GM21723 (cell line): ENCODE measurements at regions not wholly inside any gene's neighbourhood (a gene's known extent, or its start where the extent isn't known, plus 50 kb on each side); places are given as distances from the start of the nearest gene placed in this dataset.

Source experiments
- ATAC-seq: cut with Tn5 transposase; IDR thresholded peaks from one replicate; pipeline ENCODE4 v1.9.1; 2021; ENCODE audit warnings: mild to moderate bottlenecking, moderate library complexity; ENCODE audit not compliant: unreplicated experiment

DNA sequence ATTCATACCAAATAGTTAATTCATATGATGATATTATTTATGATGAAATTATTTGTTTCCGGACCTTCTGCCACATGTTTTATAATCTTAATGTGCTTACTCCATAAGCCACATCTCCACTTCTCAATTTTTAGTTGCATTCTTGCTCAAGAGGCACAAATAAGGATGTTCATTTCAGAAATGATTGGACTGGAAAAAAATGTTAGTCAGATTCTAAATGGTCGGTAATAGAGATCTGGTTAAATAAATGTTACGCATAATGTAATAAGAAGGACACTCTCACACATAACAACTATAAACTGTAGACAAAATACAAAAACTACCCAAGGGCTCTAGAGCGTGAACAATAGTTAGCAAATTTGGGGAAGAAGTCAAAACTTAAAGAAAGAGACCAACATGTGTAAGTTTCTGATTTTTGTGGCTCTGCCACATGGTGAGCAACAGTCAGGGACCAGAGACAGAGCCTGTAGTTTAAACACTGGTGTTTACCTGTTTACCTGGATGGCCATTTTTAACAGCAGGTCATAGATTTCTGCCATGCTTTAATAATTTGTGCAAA, 554.3 kb upstream of the CLINT1 start:
- ATAC-seq, result no peak

DNA sequence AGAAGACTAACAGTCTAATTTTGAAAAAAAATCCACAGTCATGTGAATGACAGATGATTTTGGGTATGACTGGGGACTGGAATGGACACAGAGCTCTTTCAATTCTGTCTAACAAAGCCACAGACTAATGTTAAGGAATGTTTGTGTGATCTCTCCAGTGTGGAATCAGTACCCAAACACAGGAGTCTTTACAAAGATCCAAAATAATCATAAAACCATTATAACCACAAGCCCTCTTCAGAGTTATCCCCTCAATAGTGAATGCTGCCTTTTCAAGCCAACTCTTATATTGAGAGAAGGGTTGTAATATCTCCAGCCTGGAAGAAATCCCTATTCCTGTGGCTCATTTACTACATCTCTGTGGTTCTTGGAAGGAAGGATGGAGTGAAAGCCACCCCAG, 552.0 kb upstream of the CLINT1 start:
- no peak for ATAC-seq

DNA sequence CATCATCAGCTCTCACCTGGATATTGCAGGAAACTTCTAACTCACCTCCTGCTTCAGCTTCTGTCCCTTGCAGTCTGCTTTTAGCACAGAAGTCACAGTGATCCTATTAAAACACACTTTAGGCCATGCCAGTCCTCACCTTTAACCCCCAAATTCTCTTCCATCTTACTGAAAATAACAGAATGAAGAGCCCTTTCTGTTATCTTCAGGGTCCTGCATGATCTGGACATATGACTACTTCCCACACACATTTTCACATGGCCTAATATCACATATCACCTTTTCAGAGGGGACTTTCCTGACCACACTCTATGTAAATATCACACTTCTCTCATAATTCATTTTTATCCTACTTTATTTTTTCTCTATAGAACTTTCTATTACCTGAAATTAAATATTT, 550.6 kb upstream of the CLINT1 start:
- ATAC-seq, result peak; percentile 61

DNA sequence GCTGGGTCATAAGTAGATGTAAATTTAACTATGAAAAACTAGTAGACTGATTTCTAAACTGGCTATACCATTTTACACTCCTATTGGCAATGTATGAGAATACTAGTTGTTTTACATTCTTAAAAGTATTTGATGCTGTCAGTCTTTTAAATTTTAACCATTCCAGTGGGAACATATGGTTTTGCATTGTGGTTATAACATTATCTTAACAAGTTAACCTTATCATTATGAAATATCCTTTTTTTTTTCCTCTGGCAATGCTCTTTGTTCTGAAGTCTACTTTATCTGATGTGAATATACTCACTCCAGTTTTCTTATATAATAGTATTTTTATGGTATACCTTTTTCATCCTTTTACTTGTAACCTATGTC, 548.9 kb upstream of the CLINT1 start:
- ATAC-seq, result no peak

DNA sequence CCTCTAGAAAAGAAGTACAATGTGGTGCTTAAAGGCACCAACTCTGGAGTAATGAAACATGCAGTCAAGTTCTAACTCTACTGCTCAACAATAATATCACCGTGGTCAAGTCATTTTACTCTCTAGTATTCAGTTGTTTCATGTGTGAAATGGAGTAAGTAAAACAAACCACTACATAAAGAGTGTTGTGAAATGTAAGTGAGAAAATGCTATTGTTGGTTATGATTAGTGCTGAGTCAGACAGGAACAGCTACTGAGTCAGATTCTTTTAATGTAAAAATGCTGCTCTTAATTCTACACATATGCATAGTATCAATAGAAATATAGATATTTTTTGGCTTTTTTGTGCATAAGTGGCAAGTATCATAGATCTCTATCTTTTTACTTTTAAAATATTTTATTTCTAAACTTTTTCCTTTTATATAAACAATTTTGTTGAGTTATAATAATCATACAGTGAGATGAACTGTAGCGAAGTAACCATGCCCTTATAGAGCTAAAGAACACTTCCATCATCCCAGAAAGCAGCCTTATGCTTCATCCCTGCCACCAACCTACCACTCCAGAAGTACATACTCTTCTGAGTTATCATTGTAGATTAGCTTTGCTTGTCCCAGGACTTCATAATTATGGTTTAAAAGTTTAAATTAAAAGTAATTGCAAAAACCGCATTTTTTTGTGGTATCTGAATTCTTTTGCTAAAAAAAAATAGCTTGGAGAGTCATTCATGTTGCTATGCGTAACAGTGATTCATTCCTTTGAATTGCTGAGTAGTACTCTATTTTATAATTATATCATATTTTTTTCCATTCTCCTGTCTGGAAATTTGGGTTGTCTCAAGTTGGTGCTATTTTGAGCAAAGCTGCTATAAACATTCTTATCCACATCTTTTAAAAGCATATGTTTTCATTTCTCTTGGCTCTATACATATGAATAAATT, 548.2 kb upstream of the CLINT1 start:
- peak; percentile 46 for ATAC-seq

DNA sequence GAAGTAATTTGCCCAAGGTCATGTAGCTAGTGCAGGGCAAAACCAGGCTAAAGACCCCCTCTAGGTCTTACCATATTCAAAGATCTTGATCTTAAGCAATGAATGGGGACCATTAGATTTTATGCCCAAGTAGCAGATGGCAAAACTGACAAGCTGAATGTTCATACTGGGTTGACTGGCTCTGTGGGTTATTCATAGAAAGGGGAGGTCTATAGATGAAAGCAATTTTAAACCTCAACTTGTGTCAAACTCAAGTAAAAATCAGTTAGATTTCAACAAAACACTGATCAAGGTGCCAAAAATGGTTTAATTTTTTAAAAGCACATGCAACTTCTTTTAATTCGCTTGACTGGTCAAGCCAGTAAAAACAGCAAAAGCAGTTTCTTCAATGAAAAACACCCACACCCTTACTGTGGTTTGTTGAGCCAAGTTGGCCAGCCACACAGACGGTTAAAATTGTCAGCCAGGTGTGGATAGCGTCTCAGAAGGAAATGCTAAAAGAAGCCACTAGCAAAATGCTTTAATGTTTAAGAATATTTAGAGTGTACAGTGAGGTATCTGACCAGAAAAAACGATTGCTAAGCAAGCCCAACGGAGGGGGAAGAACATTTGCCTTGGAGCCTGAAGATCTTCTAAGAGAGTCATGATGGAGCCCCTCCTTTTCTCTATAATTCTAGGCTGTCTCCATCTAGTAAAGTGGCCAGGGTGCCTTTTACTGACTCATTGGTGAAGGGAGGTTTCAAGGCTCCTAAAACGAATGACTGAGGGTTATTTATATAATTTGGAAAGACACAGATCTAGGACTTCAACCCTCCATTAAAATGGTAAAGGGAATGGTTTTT, 539.6 kb upstream of the CLINT1 start:
- ATAC-seq, result peak; percentile 93

DNA sequence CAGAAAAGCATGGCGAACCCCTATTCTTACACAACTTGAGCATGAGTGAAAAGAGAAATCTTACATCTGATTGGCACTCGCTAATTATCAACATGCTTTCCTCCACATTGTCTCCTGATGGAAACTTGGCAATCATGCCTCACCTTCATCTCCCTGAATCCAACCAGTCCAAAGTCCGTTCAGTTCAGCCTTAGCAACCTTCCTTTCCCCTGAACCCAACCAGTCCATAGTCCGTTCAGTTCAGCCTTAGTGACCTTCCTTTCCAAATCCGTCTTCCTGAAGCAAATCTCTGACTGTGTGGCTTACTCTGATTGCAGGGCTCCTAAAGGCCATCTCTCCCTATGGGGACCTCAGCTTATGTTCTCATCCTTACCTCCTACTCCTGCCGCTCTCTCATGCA, 538.3 kb upstream of the CLINT1 start:
- ATAC-seq, result no peak

DNA sequence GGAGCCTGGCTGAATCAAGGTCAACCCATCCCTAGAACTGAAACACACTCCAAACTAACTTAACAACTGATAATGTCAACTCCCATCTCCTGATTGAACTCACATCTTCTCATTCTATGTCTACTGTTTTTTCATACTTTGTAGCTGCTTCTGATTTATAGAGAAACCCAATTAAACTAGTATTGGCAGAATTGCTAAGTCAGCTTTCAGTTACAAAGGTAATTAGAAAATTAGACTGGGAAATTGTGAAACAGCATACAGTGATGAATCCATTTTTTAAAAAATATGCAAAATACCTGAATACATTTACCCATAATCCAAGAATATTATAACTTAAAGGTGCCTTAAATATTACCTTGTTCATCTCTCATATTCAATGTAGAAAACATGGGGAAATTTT, 535.2 kb upstream of the CLINT1 start:
- no peak for ATAC-seq

DNA sequence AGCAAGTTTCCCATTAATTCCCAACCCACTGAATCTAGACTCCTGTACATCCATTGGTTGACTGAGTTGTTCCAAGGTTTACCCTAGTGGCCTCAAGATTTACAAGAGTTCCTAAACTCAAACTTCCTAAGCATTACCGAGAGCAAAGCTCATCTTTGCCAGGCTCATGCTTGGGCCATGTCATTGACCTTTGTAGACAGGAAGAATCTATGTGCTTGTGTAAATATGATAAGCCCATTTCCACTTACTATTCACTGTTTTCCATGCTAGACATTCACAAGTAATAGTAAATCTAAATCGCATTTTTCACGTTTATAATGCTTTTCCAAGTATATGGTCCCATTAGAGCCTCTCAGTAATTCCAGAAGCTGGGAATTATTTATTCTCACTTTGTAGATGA, 534.5 kb upstream of the CLINT1 start:
- no peak for ATAC-seq

DNA sequence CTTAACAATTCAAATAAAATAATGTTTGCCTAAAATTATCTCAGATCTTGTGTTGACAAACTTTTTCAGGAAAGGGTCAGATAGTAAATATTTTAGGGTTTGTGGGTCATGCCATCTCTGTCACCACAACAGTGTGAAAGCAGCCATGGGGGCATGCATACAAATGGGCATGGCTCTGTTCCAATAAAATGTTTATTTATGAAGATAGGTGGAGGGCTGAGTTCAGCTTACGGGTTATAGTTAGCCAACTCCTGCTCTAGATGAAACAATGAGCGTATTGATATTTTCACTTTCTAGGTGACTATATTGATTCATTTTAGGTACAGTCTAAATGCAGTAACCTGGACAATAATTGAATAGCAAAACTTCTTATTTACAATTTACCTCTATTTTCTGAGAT, 533.8 kb upstream of the CLINT1 start:
- ATAC-seq, result no peak

DNA sequence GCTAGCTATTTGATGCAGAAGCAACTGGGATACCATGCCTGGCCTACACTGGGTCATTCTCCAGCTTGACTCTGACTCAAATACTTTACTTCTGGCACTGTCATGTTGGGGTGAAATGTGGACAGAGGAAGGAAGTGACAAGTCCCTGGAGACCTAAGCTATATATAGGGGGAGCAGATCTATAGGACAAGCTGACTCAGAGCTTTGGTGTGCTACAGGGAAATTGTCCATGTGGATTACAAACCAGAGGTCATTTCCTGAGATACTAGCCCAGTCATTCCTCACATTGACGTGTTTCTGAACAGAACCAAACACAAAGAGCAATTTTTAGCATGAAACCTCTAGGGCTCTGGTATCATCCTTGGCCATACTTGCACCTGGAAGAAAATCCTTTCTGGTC, 531.6 kb upstream of the CLINT1 start:
- ATAC-seq, result no peak

DNA sequence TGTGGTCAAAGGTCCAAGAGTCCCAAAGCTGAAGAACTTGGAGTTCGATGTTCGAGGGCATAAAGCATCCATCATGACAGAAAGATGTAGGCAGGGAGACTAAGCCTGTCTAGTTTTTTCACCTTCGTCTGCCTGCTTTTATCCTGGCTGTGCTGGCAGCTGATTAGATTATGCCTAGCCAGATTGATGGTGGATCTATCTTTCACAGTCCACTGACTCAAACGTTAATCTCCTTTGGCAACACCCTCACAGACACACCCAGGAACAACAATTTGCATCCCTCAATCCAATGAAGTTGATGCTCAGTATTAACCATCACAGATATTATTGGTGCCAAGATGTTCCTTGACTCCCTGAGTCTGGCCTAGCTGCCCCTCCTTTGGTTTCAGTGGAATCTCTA, 530.8 kb upstream of the CLINT1 start:
- no peak for ATAC-seq

DNA sequence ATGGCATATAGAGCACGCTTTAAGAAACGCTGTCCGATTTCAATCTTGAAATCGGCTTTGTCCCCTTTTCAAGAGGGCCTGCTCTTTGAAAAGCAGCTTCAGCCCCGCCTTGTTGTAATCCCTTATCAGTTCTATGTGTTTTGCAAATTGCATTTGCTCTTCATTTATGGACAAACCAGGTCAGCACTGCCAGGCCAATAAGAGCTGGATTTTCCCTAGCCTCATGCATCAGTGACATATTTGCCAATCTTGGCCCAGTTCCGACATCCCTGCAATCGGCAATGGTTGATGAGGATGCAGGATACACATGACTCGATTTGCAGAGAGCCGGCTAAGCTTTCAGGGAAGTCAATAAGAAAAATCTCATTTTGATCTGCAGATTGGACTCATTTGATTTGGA, 529.1 kb upstream of the CLINT1 start:
- no peak for ATAC-seq

DNA sequence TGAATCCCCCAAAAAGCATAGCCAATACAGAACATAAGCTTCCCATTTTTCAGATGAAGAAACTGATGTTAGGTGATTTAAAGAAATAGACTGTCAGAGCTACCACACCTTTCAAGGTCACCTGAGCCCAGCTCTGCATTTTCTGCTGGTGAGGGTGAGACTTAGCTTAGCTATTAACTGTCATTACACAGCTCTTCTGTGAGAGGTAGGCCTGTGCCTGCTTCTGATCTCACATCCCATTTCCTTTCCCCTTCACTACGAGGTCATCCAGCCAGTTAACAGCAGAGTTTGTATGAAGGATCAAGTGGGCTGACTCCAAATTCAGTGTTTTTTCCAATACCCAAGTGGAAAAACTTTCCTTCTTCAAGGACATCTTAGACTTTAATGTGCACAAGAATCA, 528.6 kb upstream of the CLINT1 start:
- no peak for ATAC-seq

DNA sequence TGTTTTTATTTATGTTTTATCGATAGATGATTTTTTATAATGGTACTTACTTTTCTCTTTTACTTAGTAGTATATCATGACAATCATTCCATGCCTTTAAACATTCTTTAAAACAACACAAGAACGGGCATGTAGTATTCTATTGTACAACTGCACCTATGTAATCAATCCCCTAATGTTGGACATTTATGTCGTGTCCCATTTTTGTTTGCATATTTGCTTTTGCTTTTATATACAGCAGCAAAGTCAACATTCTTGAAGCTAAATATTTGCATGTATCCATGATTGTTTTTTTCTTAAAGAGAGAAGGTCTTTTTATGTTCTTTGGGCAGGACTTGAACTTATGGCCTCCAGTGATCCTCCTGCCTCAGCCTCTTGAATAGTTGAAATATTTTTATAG, 527.0 kb upstream of the CLINT1 start:
- no peak for ATAC-seq

DNA sequence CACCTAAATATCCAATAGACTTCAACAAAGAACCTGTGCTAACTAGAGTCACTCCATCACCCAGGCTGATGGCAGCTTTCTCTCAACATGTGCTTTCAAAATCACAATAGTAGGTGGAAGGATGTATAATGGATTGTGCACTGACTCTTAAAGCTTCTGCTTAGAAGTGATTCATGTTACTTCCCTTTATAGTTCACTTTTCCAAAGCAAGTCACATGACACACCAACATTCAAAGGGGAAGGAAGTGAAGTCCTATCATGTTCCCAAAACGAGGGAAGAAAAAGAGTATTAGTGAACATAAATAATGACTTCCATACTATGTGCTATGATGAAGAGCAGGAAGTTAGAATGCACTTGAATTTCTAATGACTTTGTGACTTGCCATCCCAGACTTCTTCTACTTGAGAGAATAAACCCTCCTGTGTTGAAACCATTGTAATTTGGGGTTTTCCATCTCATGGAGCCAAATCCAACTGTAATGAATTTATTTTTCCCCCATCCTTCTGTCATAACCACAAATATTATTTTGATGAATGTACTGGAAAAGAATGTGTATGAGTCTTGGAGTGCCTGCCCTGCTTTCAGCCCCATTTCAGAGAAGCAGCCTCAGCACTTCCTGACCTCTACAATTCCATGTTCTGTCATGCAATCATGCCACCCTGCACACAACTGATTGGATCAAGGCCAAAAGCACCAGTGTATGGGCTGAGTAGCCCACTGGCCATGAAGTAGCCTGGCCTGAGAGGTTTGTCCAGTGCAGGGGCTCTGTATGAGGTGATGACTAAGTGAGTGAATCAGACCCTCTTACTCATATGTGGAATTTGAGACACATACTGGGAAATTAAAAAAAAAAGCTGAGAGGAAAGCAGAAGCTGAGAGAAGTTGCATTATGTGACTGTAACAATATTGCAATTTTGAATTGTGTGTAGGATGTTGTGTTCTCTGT, 525.9 kb upstream of the CLINT1 start:
- no peak for ATAC-seq

DNA sequence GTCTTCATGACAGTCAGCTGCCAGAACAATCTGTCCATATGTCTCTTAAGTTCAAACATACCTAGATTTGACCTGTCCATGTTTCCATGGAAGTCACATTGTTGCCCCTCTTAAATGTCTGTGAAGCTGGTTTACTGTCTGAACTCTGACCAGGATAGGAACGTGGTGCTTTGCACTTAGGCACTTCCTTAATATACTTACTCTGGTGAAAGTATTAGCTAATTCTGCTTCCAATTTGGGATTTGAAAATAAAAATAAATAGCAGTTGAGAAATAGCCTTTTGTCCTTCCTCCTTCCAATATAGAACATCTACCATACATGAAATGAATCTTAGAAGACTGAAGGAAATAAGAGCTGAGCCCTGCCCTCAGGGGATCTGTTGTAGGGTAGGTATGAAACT, 524.5 kb upstream of the CLINT1 start:
- no peak for ATAC-seq

DNA sequence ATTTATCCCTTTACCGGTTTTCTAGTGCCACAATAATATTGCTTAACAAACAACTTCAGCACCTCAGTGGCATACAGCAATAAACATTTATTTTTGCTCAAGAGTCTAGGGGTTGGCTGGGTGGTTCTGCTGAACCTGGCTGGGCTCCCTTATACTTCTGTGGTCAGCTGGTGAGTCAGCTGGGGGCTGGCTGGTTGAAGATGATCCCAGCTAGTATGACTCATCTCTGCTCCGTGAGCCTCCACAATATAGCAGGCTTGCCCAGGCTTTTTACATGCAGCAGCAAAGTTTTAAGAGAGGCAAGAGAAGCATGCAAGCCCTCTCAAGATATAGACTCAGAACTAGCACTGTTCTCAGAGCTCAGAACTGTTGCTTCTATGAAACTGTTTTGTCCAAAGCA, 523.5 kb upstream of the CLINT1 start:
- peak; percentile 86 for ATAC-seq

DNA sequence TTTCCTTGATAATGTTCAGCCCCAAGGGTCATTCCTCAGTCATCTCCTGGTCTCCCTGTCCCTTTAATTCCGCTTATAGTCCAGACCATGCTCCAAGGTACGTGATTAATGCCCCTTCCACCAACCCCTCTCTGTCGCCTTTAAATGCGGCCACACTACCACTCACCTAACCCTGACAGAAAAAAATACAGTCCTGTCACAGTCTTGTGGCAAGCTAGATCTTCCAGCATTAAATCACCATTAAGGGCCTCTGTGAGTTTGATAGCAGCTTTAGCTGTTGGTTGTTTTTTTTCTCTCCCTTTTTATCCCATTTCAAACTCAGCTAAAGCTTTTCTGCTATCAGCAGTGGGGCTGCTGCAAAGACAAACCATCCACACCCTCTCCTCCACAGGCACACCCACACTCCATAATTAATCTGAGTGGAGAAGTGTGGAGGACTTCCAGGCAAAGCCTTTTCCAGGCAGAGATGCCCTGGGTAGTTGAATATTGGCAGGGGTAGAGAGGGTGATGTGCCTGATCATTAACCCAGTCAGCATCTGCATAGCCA, 522.7 kb upstream of the CLINT1 start:
- ATAC-seq, result peak; percentile 20

DNA sequence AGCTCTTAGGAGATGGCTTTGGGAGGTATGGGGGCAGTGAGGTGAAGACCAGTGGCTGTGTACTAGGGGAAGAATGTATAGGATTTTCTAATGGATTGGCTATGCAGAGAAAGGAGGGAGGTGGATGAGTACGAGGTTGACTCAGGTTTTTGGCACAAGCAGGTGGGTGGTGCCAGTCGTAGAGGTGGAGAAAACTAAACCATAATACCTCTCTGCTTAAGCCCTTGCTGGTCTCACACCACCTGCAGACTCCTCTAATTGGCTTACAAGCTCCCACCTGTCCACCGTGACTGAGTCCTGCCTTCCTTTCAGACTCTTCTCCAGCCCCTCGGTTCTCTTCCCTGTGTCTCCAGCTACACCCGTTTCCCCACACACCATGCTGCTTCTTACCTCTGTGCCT, 521.7 kb upstream of the CLINT1 start:
- ATAC-seq, result no peak
